ENCODE measurements at regions not wholly inside any gene's neighbourhood (a gene's known extent, or its start where the extent isn't known, plus 50 kb on each side); places are given as distances from the start of the nearest gene placed in this dataset.

- Mint-ChIP-seq H3K27ac (no peak overlapping the region), H3K4me1 (no peaks in the 10 kb centered on the region), H3K36me3 (no peaks in the 10 kb centered on the region), H3K9me3 (no peaks in the 10 kb centered on the region), H3K27me3 (no peaks in the 10 kb centered on the region), H3K4me3 (no peak overlapping the region)
- ATAC-seq (ENCODE audit: low read depth in 2 of 2) (no peak), DNase-seq (no peak)
These were observed 601.0 kb upstream of the SLC39A10 start for GRCh38 chr2:195055996-195056395.

- Mint-ChIP-seq H3K4me3 (no peak overlapping the region), H3K27ac (no peak overlapping the region), H3K27me3 (no peaks in the 10 kb centered on the region), H3K9me3 (no peaks in the 10 kb centered on the region), H3K36me3 (no peaks in the 10 kb centered on the region), H3K4me1 (no peaks in the 10 kb centered on the region)
- no peak for DNase-seq
- ATAC-seq (ENCODE audit: low read depth in 2 of 2) = no peak
These were observed 605.6 kb upstream of the SLC39A10 start for GRCh38 chr2:195051401-195051800.

GRCh38 chr2:195049372-195050031, 607.5 kb upstream of the SLC39A10 start:
- DNase-seq (no peak), ATAC-seq (ENCODE audit: low read depth in 2 of 2) (no peak)
- no peak overlapping the region for H3K4me3 Mint-ChIP-seq
- no peaks in the 10 kb centered on the region for H3K9me3 Mint-ChIP-seq
- H3K36me3 Mint-ChIP-seq = no peaks in the 10 kb centered on the region
- no peaks in the 10 kb centered on the region for H3K4me1 Mint-ChIP-seq
- H3K27ac Mint-ChIP-seq = no peak overlapping the region
- H3K27me3 Mint-ChIP-seq = no peaks in the 10 kb centered on the region

GRCh38 chr2:195047955-195048354, 609.1 kb upstream of the SLC39A10 start:
- ATAC-seq (ENCODE audit: low read depth in 2 of 2) (no peak), DNase-seq (no peak)
- no peaks in the 10 kb centered on the region for H3K9me3 Mint-ChIP-seq
- H3K27ac Mint-ChIP-seq = no peak overlapping the region
- no peaks in the 10 kb centered on the region for H3K4me1 Mint-ChIP-seq
- H3K4me3 Mint-ChIP-seq = no peak overlapping the region
- H3K36me3 Mint-ChIP-seq = no peaks in the 10 kb centered on the region
- H3K27me3 Mint-ChIP-seq = no peaks in the 10 kb centered on the region

GRCh38 chr2:195044801-195045200, 612.2 kb upstream of the SLC39A10 start:
- DNase-seq (no peak), ATAC-seq (ENCODE audit: low read depth in 2 of 2) (no peak)
- Mint-ChIP-seq H3K36me3 (no peaks in the 10 kb centered on the region), H3K27ac (no peak overlapping the region), H3K27me3 (no peaks in the 10 kb centered on the region), H3K4me1 (no peaks in the 10 kb centered on the region), H3K4me3 (no peak overlapping the region), H3K9me3 (no peaks in the 10 kb centered on the region)

- H3K4me3 Mint-ChIP-seq = no peak overlapping the region
- no peaks in the 10 kb centered on the region for H3K36me3 Mint-ChIP-seq
- H3K27ac Mint-ChIP-seq = no peak overlapping the region
- no peak for DNase-seq
- no peaks in the 10 kb centered on the region for H3K4me1 Mint-ChIP-seq
- no peaks in the 10 kb centered on the region for H3K9me3 Mint-ChIP-seq
- ATAC-seq (ENCODE audit: low read depth in 2 of 2) = no peak
- H3K27me3 Mint-ChIP-seq = no peaks in the 10 kb centered on the region
These were observed 618.9 kb upstream of the SLC39A10 start for GRCh38 chr2:195038153-195038552.

- no peak for DNase-seq
- H3K4me3 Mint-ChIP-seq = no peak overlapping the region
- no peak for ATAC-seq (ENCODE audit: low read depth in 2 of 2)
- H3K27ac Mint-ChIP-seq = no peak overlapping the region
- no peaks in the 10 kb centered on the region for H3K27me3 Mint-ChIP-seq
- no peaks in the 10 kb centered on the region for H3K9me3 Mint-ChIP-seq
- no peaks in the 10 kb centered on the region for H3K36me3 Mint-ChIP-seq
- H3K4me1 Mint-ChIP-seq = no peaks in the 10 kb centered on the region
These were observed 620.0 kb upstream of the SLC39A10 start for GRCh38 chr2:195037045-195037444.

- Mint-ChIP-seq H3K27ac (no peak overlapping the region), H3K27me3 (peaks cover 0 to 8% (median 0%) of the 10 kb centered on the region in 3 donors), H3K4me3 (no peak overlapping the region), H3K36me3 (no peaks in the 10 kb centered on the region), H3K9me3 (no peaks in the 10 kb centered on the region), H3K4me1 (no peaks in the 10 kb centered on the region)
- ATAC-seq (ENCODE audit: low read depth in 2 of 2) = no peak
- DNase-seq = no peak
These were observed 625.6 kb upstream of the SLC39A10 start for GRCh38 chr2:195031411-195031810.

GRCh38 chr2:195029804-195030654, 627.0 kb upstream of the SLC39A10 start:
- Mint-ChIP-seq H3K4me3 (no peak overlapping the region), H3K27ac (no peak overlapping the region), H3K36me3 (no peaks in the 10 kb centered on the region), H3K4me1 (no peaks in the 10 kb centered on the region), H3K27me3 (peaks cover 0 to 8% (median 0%) of the 10 kb centered on the region in 3 donors), H3K9me3 (no peaks in the 10 kb centered on the region)
- DNase-seq (no peak), ATAC-seq (ENCODE audit: low read depth in 2 of 2) (no peak)

- H3K27me3 Mint-ChIP-seq = peaks cover 0 to 8% (median 0%) of the 10 kb centered on the region in 3 donors
- no peak for ATAC-seq (ENCODE audit: low read depth in 2 of 2)
These were observed 629.1 kb upstream of the SLC39A10 start for GRCh38 chr2:195027947-195028346.

GRCh38 chr2:195026261-195026660, 630.8 kb upstream of the SLC39A10 start:
- Mint-ChIP-seq H3K4me1 (peaks cover 0 to 5% (median 4%) of the 10 kb centered on the region in 3 donors), H3K4me3 (no peak overlapping the region), H3K27me3 (peaks cover 0 to 8% (median 0%) of the 10 kb centered on the region in 3 donors), H3K9me3 (no peaks in the 10 kb centered on the region), H3K36me3 (no peaks in the 10 kb centered on the region), H3K27ac (peak overlapping the region in 1 of 6 donors; percentile 23)
- no peak for ATAC-seq (ENCODE audit: low read depth in 2 of 2)
- no peak for DNase-seq

More at GRCh38 chr2:195027947-195028346, 629.1 kb upstream of the SLC39A10 start:
- H3K27ac Mint-ChIP-seq = no peak overlapping the region
- H3K36me3 Mint-ChIP-seq = no peaks in the 10 kb centered on the region
- no peaks in the 10 kb centered on the region for H3K9me3 Mint-ChIP-seq
- DNase-seq = no peak
- no peaks in the 10 kb centered on the region for H3K4me1 Mint-ChIP-seq
- no peak overlapping the region for H3K4me3 Mint-ChIP-seq

GRCh38 chr2:195022508-195022830, 634.6 kb upstream of the SLC39A10 start:
- Mint-ChIP-seq H3K27me3 (peaks cover 0 to 2% (median 0%) of the 10 kb centered on the region in 3 donors), H3K4me1 (peaks cover 0 to 5% (median 4%) of the 10 kb centered on the region in 3 donors)

GRCh38 chr2:195021711-195022507, 635.1 kb upstream of the SLC39A10 start:
- H3K27me3 Mint-ChIP-seq = no peaks in the 10 kb centered on the region
- DNase-seq = no peak
- no peak for ATAC-seq (ENCODE audit: low read depth in 2 of 2)
- peaks cover 0 to 5% (median 4%) of the 10 kb centered on the region in 3 donors for H3K4me1 Mint-ChIP-seq
- H3K27ac Mint-ChIP-seq = no peak overlapping the region
- no peak overlapping the region for H3K4me3 Mint-ChIP-seq
- no peaks in the 10 kb centered on the region for H3K9me3 Mint-ChIP-seq
- H3K36me3 Mint-ChIP-seq = no peaks in the 10 kb centered on the region

More at GRCh38 chr2:195022508-195022830, 634.6 kb upstream of the SLC39A10 start:
- H3K9me3 Mint-ChIP-seq = no peaks in the 10 kb centered on the region
- no peaks in the 10 kb centered on the region for H3K36me3 Mint-ChIP-seq
- no peak for DNase-seq
- H3K27ac Mint-ChIP-seq = no peak overlapping the region
- ATAC-seq (ENCODE audit: low read depth in 2 of 2) = no peak
- no peak overlapping the region for H3K4me3 Mint-ChIP-seq
